SH-SY5Y (cell line): ENCODE measurements at regions not wholly inside any gene's neighbourhood (a gene's known extent, or its start where the extent isn't known, plus 50 kb on each side); places are given as distances from the start of the nearest gene placed in this dataset.

ENCODE experiments used
- GATA2 ChIP-seq: IDR thresholded peaks from 2 replicates; pipeline ENCODE4 v1.6.1; 2011; ENCODE audit warnings: mild to moderate bottlenecking, low read depth, low read length
- GATA3 ChIP-seq: IDR thresholded peaks from 2 replicates; pipeline ENCODE4 v1.6.1; 2011; ENCODE audit warnings: low read depth, mild to moderate bottlenecking, low read length, moderate library complexity

GRCh38 chr12:116461060-116461459 lies 98.1 kb upstream of the MAP1LC3B2 start:
- no peak for TF ChIP-seq GATA3
- TF ChIP-seq GATA2 = no peak

- TF ChIP-seq GATA3 (no peak), GATA2 (no peak)
Observed at GRCh38 chr12:116463366-116463765, 95.8 kb upstream of the MAP1LC3B2 start.

GRCh38 chr12:116465407-116465806 lies 93.8 kb upstream of the MAP1LC3B2 start:
- no peak for TF ChIP-seq GATA2
- no peak for TF ChIP-seq GATA3

DNA sequence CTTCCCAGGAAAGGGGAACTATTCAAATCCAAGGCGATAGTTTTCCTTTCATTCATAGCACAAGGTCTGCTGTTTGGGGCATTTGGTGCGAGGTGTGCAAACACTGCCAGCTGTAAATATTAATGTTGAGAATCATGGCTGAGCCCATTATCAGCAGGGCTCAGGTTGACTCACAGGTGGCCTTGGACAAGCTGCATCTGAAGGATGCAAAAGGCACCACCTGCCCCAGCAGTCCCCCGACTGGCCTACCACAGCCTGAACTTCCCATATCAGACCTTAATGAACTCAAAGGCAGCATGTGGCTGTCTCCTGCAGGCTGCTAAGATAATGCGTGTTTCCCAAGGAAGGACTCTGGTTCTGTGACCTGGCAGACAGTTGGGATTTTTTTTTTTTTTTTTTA lies 93.3 kb upstream of the MAP1LC3B2 start:
- TF ChIP-seq GATA3 (no peak), GATA2 (no peak)

DNA sequence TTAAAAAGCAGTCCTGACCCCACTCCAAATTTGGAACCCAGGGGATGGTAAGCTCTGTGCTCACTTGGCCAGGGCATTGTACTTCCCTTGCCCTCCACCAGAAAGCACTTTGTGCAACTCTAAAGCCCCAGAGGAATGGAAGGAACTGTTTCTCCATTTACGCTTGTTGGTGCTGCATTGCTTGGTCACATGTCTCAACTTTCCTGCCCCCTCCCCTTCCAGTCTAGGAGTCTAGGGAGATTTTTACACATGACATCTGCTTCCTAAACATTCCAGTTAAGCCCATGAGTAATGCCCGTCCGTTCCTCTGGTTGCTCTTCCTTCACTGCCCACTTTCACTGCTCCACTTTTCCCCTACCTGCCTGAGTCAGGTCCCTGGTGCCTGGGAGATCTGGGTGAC lies 92.6 kb upstream of the MAP1LC3B2 start:
- no peak for TF ChIP-seq GATA3

GRCh38 chr12:116469344-116469743 lies 89.8 kb upstream of the MAP1LC3B2 start:
- TF ChIP-seq GATA3 (no peak), GATA2 (no peak)

GRCh38 chr12:116471544-116471943 lies 87.6 kb upstream of the MAP1LC3B2 start:
- TF ChIP-seq GATA3 (no peak), GATA2 (no peak)

DNA sequence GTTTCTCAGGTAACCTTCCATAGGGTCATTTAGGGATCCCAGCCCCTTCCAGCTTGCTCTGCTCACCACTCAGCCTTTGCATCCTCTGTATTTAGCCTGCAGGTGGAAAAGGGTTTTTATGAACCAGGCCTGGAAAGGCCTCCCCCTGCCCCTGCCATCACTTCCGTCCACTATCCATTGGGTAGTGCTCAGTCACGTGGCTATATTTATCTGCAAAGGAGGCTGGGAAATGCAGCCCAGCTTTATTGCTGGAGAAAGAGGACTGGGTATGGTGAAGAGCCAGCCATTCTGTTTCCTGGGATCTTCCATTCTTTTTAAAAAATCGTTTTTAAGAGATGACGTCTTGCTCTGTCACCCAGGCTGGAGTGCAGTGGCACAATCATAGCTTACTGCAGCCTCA lies 87.0 kb upstream of the MAP1LC3B2 start:
- TF ChIP-seq GATA2 = no peak
- no peak for TF ChIP-seq GATA3

DNA sequence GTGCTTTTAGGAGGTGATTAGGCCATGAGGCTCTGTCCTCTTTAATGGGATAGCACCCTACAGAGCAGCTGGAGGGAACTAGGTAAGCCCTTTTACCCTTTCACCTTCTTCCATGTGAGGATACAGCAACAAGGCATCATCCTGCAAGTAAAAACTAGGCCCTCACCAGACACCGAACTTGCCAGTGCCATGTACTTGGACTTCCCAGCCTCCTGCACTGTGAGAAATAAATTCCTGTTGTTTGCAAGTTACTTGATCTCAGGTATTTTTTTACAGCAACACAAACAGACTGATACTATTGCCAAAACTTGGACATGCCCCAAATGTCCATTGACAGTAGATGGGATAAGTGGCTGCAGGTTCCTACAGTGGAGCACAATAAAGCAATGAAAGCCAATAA lies 85.8 kb upstream of the MAP1LC3B2 start:
- TF ChIP-seq GATA3 = no peak

DNA sequence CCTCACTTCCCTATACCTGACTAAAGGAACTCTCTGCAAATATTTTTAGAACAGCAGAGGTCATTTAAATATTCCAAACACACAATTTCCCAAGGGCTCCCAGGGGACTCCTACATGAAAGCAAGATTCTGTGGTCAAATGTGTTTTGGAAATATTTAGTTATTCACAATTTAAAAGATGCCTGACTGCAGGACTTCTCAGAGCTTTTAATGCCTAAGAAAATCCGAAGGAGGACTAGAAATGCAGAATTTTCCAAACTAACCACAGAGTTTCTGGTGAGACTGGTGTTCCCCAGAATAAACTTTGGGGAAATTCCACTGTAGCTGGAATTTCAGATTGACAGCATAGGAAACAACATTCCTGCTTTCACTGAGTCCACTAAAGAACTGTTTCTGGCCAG lies 84.8 kb upstream of the MAP1LC3B2 start:
- TF ChIP-seq GATA2 (no peak), GATA3 (no peak)

- no peak for TF ChIP-seq GATA3
Observed at GRCh38 chr12:116474899-116475298, 84.3 kb upstream of the MAP1LC3B2 start.

DNA sequence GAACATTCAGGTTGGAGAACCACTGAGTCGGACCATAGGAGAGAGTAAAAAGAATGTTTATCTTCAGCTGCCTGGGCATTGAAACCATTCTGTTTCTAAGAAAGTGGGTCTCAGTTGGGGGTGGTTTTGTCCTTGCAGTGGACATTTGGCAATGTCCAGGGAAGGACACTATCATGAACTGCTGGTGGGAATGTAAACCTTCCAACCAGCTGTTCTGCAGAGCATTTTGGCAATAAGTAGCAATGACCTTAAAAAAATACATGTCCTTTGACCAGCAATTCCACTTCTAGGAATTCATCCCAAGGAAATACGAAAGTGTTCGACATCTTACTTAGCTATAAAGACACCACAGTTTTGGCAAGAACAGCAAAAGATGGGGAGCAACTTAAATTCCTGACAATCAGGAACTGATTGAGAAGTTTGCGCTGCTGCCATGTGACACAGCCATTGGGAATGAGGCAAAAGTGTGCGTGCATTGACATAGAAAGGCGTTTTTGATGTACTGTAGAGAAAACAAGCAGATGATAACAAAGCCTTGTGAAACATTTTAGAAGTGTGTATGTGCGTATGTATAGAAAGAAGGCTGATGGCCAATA lies 82.9 kb upstream of the MAP1LC3B2 start:
- TF ChIP-seq GATA3 (no peak), GATA2 (no peak)

DNA sequence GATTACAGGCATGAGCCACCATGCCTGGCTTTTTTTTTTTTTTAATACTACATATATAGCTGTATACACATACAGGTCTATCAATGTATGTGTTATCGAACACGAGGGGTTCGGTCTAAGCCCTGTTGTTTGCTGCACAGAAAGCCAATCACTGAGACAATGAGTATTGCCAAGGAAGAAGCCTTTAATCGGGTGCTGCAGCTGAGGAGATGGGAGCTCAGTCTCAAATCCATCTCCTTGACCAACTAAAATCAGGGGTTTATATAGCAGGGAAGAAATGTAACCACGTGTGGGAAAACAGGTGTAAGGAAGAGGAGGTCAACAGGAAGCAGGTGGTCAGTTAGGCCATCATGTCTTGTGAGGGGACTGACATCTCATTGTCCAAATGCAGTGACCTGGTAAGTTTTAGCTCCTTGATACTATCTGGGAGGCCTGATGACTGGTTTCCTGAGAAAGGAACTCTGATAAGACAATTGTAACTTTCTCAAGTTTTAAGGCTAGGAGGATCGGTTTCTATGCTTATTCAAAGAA lies 80.9 kb upstream of the MAP1LC3B2 start:
- TF ChIP-seq GATA2 (no peak), GATA3 (no peak)

GRCh38 chr12:116480210-116480810 lies 78.9 kb upstream of the MAP1LC3B2 start:
- TF ChIP-seq GATA3 (no peak), GATA2 (no peak)

DNA sequence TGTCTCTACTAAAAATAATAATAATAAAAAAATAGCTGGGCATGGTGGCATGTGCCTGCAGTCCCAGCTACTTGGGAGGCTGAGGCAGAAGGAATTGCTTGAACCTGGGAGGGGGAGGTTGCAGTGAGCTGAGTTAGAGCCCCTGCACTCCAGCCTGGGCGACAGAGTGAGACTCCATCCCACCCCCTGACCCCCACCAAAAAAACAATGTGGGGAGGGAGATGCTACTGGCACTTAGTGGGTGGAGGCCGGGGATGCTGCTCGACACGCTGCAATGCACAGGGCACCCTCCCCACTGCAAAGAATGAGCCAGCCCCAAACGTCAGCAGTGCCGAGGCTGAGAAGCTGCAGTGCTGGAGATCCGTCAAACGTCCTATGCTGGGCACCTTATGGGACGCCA lies 77.5 kb upstream of the MAP1LC3B2 start:
- no peak for TF ChIP-seq GATA2
- no peak for TF ChIP-seq GATA3

DNA sequence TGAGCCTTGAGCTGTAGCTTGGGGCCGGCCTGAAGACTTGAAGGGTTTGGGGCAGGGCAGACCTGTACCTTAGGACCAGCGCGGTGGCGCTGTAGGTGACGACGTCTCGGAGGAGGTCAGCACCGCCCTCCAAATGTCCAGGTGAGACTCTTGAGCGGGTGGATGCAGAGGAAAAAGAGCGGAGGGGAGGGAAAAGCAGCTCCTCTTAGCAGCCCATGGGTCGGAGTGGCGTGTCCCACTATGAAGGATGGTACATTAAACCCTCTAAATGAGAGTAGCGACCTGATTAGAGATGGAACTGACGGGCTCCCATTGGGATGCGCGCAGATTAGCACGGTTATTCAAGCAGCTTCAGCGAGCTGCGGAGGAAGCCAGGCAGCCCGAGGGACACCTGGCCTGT lies 77.0 kb upstream of the MAP1LC3B2 start:
- TF ChIP-seq GATA2 (no peak), GATA3 (no peak)
